DOHH2 (cell line): ENCODE measurements at regions not wholly inside any gene's neighbourhood (a gene's known extent, or its start where the extent isn't known, plus 50 kb on each side); places are given as distances from the start of the nearest gene placed in this dataset.

Experiments used
- H3F3A ChIP-seq: fragments of 200-600 bp; sonication (generic), shearing (Covaris generic); 2 replicates; pipeline ENCODE4 v1.6.0; 2016; ENCODE audit warnings: antibody characterized with exemption, mild to moderate bottlenecking; ENCODE audit not compliant: control insufficient read depth, insufficient read depth
- H3K27ac ChIP-seq: fragments of 200-600 bp; sonication (generic); 2 replicates; pipeline ENCODE4 v1.5.1; 2014; ENCODE audit warnings: low read depth, mild to moderate bottlenecking, low read length, moderate library complexity
- H3K27me3 ChIP-seq: fragments of 200-600 bp; sonication (generic); 2 replicates; pipeline ENCODE4 v1.6.1; 2014; ENCODE audit warnings: mild to moderate bottlenecking, low read length, mixed read lengths; ENCODE audit not compliant: control insufficient read depth
- H3K36me3 ChIP-seq: fragments of 200-600 bp; sonication (generic); 2 replicates; pipeline ENCODE4 v1.6.1; 2014; ENCODE audit warnings: mild to moderate bottlenecking, low read length, moderate library complexity, mixed read lengths; ENCODE audit not compliant: control insufficient read depth
- H3K4me1 ChIP-seq: fragments of 200-600 bp; sonication (generic); 2 replicates; pipeline ENCODE4 v1.6.1; 2014; ENCODE audit warnings: mild to moderate bottlenecking, low read length, mixed read lengths; ENCODE audit not compliant: control insufficient read depth
- H3K4me2 ChIP-seq: fragments of 200-600 bp; sonication (generic); 2 replicates; pipeline ENCODE4 v1.6.0; 2014; ENCODE audit warnings: mild to moderate bottlenecking, low read length, moderate library complexity
- H3K4me3 ChIP-seq: fragments of 200-600 bp; sonication (generic); 2 replicates; pipeline ENCODE4 v1.5.1; 2014; ENCODE audit warnings: mild to moderate bottlenecking, low read length, mixed read lengths
- H3K79me2 ChIP-seq: fragments of 200-600 bp; sonication (generic); 2 replicates; pipeline ENCODE4 v1.6.1; 2014; ENCODE audit warnings: mild to moderate bottlenecking, low read length, mixed read lengths; ENCODE audit not compliant: control insufficient read depth
- H3K9me2 ChIP-seq: fragments of 200-600 bp; sonication (generic); replicated peaks from 2 replicates; pipeline ENCODE4 v1.6.1; 2014; ENCODE audit warnings: mild to moderate bottlenecking, low read length, mixed read lengths; ENCODE audit not compliant: control insufficient read depth
- H3K9me3 ChIP-seq: fragments of 200-600 bp; sonication (generic); 2 replicates; pipeline ENCODE4 v1.6.1; 2014; ENCODE audit warnings: antibody characterized with exemption, low read length, mixed read lengths; ENCODE audit not compliant: control insufficient read depth, insufficient read depth
- H4K20me1 ChIP-seq: fragments of 200-600 bp; sonication (generic); 2 replicates; pipeline ENCODE4 v1.6.0; 2014; ENCODE audit warnings: low read depth, mild to moderate bottlenecking, antibody characterized with exemption, low read length, moderate library complexity; ENCODE audit not compliant: control insufficient read depth, insufficient read depth
- EZH2phosphoT487 ChIP-seq: fragments of 200-600 bp; sonication (generic); IDR thresholded peaks from 2 replicates; pipeline ENCODE4 v1.6.1; 2017; ENCODE audit warnings: borderline replicate concordance, mild to moderate bottlenecking, antibody characterized with exemption, low read length, moderate library complexity, mixed read lengths
- TF ChIP-seq, protein P1 (sequence below): fragments of 200-600 bp; sonication (generic); IDR thresholded peaks from one replicate; pipeline ENCODE4 v1.5.1; 2014; ENCODE audit warnings: antibody characterized with exemption, mild to moderate bottlenecking, low read depth, low read length; ENCODE audit not compliant: poor library complexity, severe bottlenecking

GRCh38 chr18:2254977-2255376, 316.3 kb downstream of the METTL4 start:
- no peaks in the 10 kb centered on the region for H3K27me3 ChIP-seq
- no peaks in the 10 kb centered on the region for H3K36me3 ChIP-seq
- no peak overlapping the region for H3K4me2 ChIP-seq
- no peak overlapping the region for H3K27ac ChIP-seq
- H4K20me1 ChIP-seq = no peaks in the 10 kb centered on the region
- no peak overlapping the region for H3K4me3 ChIP-seq
- no peaks in the 10 kb centered on the region for H3K4me1 ChIP-seq
- no peaks in the 10 kb centered on the region for H3K9me2 ChIP-seq
- H3F3A ChIP-seq = no peaks in the 10 kb centered on the region
- H3K79me2 ChIP-seq = no peaks in the 10 kb centered on the region
- no peaks in the 10 kb centered on the region for H3K9me3 ChIP-seq
- TF ChIP-seq, protein P1, sequence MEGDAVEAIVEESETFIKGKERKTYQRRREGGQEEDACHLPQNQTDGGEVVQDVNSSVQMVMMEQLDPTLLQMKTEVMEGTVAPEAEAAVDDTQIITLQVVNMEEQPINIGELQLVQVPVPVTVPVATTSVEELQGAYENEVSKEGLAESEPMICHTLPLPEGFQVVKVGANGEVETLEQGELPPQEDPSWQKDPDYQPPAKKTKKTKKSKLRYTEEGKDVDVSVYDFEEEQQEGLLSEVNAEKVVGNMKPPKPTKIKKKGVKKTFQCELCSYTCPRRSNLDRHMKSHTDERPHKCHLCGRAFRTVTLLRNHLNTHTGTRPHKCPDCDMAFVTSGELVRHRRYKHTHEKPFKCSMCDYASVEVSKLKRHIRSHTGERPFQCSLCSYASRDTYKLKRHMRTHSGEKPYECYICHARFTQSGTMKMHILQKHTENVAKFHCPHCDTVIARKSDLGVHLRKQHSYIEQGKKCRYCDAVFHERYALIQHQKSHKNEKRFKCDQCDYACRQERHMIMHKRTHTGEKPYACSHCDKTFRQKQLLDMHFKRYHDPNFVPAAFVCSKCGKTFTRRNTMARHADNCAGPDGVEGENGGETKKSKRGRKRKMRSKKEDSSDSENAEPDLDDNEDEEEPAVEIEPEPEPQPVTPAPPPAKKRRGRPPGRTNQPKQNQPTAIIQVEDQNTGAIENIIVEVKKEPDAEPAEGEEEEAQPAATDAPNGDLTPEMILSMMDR = no peak
- TF ChIP-seq EZH2phosphoT487 = no peak

GRCh38 chr18:2256577-2256976, 314.7 kb downstream of the METTL4 start:
- Histone ChIP-seq H3K4me2 (no peak overlapping the region), H3K36me3 (no peaks in the 10 kb centered on the region), H3K9me2 (no peaks in the 10 kb centered on the region), H3K4me3 (no peak overlapping the region), H3K9me3 (no peaks in the 10 kb centered on the region), H3F3A (no peaks in the 10 kb centered on the region), H3K27me3 (no peaks in the 10 kb centered on the region), H3K4me1 (no peaks in the 10 kb centered on the region), H3K79me2 (no peaks in the 10 kb centered on the region), H4K20me1 (no peaks in the 10 kb centered on the region), H3K27ac (no peak overlapping the region)
- no peak for TF ChIP-seq EZH2phosphoT487
- TF ChIP-seq, protein P1 = no peak

GRCh38 chr18:2258954-2259353, 312.4 kb downstream of the METTL4 start:
- Histone ChIP-seq H3K36me3 (no peaks in the 10 kb centered on the region), H3K4me1 (no peaks in the 10 kb centered on the region), H4K20me1 (no peaks in the 10 kb centered on the region), H3K79me2 (no peaks in the 10 kb centered on the region), H3F3A (no peaks in the 10 kb centered on the region), H3K9me3 (no peaks in the 10 kb centered on the region), H3K27me3 (no peaks in the 10 kb centered on the region), H3K27ac (no peak overlapping the region), H3K4me3 (no peak overlapping the region), H3K9me2 (no peaks in the 10 kb centered on the region), H3K4me2 (no peak overlapping the region)
- TF ChIP-seq, protein P1 = no peak
- no peak for TF ChIP-seq EZH2phosphoT487
